ENCODE measurements at regions not wholly inside any gene's neighbourhood (a gene's known extent, or its start where the extent isn't known, plus 50 kb on each side); places are given as distances from the start of the nearest gene placed in this dataset.
"Not testable (repeated sequence)": the region's sequence is repeated elsewhere in the genome, so short reads cannot be mapped to it uniquely, and the experiment has no call there.

DNA sequence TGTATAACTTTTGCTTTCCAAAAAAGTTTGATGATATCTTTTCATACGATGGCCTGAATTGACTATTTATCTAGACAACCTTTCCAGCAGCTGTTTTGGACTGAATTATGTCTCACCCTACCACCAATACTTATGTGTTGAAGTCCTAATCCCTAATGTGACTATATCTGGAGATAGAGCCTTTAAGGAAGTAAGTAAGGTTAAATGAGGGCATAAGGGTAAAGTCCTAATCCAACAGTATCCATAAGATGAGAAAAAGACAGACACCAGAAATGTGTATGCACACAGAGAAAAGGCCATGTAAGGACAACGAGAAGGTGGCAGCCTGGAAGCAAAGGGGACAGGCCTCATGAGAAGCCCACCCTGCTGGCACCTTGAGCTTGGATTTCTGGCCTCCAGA is 86.6 kb upstream of the PPARGC1A start:
- H3K27me3 ChIP-seq (ENCODE audit: control insufficient read depth, insufficient read depth, low read length) = no peaks in the 10 kb centered on the region
- H3K4me3 ChIP-seq (ENCODE audit: low read length) = no peak overlapping the region
- H3K4me1 ChIP-seq (ENCODE audit: control insufficient read depth, insufficient read depth, low read length) = peaks cover 4% of the 10 kb centered on the region
- H3K36me3 ChIP-seq (ENCODE audit: control insufficient read depth, insufficient read depth, low read length) = no peaks in the 10 kb centered on the region
- H3K9me3 ChIP-seq (ENCODE audit: control insufficient read depth, low read length) = no peaks in the 10 kb centered on the region
- no peak overlapping the region for H3K9ac ChIP-seq (ENCODE audit: low read length)

DNA sequence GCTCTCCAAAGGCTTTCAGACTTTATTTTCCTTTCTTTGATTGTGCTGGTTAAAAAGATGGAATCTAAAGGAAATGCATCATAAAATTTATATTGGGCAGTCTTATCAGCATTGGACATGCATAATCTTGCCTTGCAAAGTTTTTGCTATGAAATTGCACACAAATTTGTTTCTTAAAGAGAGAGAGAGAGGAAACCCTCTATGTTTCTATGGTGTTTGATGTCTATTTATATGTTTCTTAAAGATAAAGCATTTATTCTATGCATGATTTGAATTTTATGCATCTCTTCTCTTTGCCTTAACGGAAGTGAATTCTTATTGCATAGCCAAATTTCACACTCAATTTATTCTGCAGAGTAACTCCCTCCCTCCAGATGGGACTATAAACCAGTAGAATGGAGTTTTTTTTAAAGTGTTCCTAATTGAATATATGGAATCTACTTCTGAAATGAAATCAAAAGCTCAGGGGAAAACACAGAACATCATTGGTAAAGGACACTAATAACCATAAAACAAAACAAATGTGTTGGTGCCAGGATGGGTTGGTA is 83.5 kb upstream of the PPARGC1A start:
- Histone ChIP-seq H3K27me3 (ENCODE audit: control insufficient read depth, insufficient read depth, low read length) (no peaks in the 10 kb centered on the region), H3K4me3 (ENCODE audit: low read length) (no peak overlapping the region), H3K4me1 (ENCODE audit: control insufficient read depth, insufficient read depth, low read length) (peaks cover 4% of the 10 kb centered on the region), H3K9ac (ENCODE audit: low read length) (no peak overlapping the region), H3K9me3 (ENCODE audit: control insufficient read depth, low read length) (no peaks in the 10 kb centered on the region), H3K36me3 (ENCODE audit: control insufficient read depth, insufficient read depth, low read length) (no peaks in the 10 kb centered on the region)

DNA sequence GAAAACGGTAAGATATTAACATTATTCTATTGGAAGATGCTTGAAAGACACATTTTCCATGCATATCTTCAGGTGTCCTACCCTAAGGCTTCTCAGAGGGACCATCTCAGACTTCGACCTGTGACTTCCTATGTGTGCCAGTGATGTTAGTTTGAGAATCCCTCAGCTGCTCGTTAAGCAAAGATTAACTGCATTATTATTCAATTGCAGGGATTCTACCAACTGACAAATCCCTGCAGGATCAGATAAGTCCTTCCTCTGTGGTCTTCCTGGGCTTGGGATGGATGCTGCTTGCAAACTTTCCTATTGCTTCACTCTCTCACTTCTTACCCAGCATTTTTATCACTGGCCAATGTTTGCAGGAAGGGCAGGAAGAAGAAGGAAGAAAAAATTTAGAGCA is 83.0 kb upstream of the PPARGC1A start:
- Histone ChIP-seq H3K36me3 (ENCODE audit: control insufficient read depth, insufficient read depth, low read length) (no peaks in the 10 kb centered on the region), H3K9me3 (ENCODE audit: control insufficient read depth, low read length) (no peaks in the 10 kb centered on the region), H3K4me3 (ENCODE audit: low read length) (no peak overlapping the region), H3K27me3 (ENCODE audit: control insufficient read depth, insufficient read depth, low read length) (no peaks in the 10 kb centered on the region), H3K9ac (ENCODE audit: low read length) (no peak overlapping the region), H3K4me1 (ENCODE audit: control insufficient read depth, insufficient read depth, low read length) (peaks cover 4% of the 10 kb centered on the region)

DNA sequence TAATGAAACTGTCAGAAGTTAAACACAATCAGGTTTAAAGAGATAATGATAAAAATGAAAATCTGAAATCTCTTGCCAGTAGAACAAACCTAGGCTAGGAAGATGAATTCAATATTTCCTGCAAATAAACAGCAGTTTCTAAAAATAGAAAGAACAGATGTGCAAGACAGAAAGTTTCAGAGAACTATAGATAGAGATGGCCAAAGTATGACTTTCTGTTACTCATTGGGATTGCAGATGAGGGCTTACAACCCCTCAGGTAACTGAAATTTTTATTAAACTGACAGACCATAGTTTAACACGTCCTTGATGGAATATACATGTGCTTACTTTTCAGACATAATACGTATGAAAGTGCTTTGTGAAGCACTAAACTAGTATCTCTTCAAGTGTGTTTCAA is 82.3 kb upstream of the PPARGC1A start:
- peaks cover 4% of the 10 kb centered on the region for H3K4me1 ChIP-seq (ENCODE audit: control insufficient read depth, insufficient read depth, low read length)
- H3K36me3 ChIP-seq (ENCODE audit: control insufficient read depth, insufficient read depth, low read length) = no peaks in the 10 kb centered on the region
- no peaks in the 10 kb centered on the region for H3K27me3 ChIP-seq (ENCODE audit: control insufficient read depth, insufficient read depth, low read length)
- H3K9ac ChIP-seq (ENCODE audit: low read length) = no peak overlapping the region
- no peak overlapping the region for H3K4me3 ChIP-seq (ENCODE audit: low read length)
- H3K9me3 ChIP-seq (ENCODE audit: control insufficient read depth, low read length) = no peaks in the 10 kb centered on the region

DNA sequence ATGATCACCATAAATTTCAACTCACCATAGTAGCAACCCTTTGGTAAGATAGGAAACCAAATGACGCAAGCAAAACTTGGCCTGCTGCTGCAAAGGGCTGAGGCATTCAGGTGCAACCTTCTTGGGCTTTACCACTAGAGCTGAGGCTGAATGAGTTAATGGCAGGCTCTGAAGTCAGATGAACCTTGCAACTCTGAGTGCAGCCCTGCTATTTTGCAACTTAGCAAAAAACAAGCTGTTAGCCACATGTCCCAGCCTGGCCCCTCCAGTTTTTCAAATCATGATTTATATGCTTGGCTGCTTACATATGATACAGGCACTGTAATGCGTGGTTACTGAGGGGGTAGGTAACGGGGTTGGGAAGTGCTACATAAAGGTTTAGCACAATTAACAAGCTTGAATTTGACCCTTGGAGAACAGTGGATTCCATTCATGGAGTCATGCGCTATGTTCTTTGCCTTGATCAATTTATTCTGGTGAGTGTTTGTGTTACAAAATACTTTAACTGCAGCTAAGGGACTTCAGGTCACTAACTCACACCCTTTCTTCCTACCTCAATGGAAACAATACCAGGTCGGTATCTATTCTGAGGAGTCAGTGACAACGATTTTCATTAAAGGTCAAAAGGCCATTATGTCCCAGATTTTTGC is 80.5 kb upstream of the PPARGC1A start:
- Histone ChIP-seq H3K9me3 (ENCODE audit: control insufficient read depth, low read length) (no peaks in the 10 kb centered on the region), H3K4me1 (ENCODE audit: control insufficient read depth, insufficient read depth, low read length) (no peaks in the 10 kb centered on the region)

DNA sequence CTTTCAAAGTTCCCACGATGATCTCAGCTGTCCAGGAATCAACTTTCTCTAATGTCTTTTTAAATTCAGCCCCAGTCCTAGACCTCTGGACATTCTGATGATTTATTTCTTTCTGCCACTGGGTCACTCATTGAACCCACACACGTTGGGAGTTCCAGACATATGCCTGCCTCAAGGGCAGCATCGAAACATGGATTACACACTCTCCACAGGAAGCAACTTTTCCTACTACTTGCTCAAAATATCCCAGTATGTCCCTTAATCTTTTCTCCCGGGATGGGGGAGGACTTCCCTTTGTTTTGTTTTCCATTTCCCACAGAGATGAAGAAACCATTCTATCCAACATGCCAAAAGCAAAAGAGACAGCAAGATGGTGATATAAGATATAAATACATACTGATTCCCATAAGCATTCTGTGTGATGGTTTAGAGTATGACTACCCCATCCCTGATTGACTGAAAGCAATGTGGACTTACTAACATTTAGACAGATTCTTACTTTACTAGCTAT is 79.8 kb upstream of the PPARGC1A start:
- H3K4me3 ChIP-seq (ENCODE audit: low read length) = no peak overlapping the region
- H3K36me3 ChIP-seq (ENCODE audit: control insufficient read depth, insufficient read depth, low read length) = no peaks in the 10 kb centered on the region

More for the DNA sequence above, 80.5 kb upstream of the PPARGC1A start:
- Histone ChIP-seq H3K36me3 (ENCODE audit: control insufficient read depth, insufficient read depth, low read length) (no peaks in the 10 kb centered on the region), H3K27me3 (ENCODE audit: control insufficient read depth, insufficient read depth, low read length) (no peaks in the 10 kb centered on the region), H3K4me3 (ENCODE audit: low read length) (no peak overlapping the region), H3K9ac (ENCODE audit: low read length) (no peak overlapping the region)

DNA sequence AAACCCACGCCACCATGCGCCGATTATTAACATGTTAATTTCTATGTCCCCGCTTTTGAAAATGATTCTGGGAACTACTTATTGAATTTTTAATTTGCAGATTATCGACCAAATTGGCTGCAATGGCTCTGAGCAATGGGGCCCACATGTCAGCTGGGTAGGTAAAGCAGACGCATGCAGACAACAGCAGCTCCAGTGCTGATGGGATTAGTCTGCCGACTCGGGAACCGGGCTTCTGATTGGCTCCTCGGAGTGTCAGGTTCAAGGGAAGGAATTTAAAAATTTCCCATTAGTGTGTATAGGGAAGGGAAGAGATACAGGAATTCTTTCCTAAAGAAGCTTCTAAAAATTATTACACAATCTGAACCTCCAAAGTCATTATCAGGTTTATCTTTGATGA is 77.4 kb upstream of the PPARGC1A start:
- H3K27me3 ChIP-seq (ENCODE audit: control insufficient read depth, insufficient read depth, low read length) = no peaks in the 10 kb centered on the region
- H3K4me3 ChIP-seq (ENCODE audit: low read length) = no peak overlapping the region
- H3K9me3 ChIP-seq (ENCODE audit: control insufficient read depth, low read length) = no peaks in the 10 kb centered on the region
- H3K4me1 ChIP-seq (ENCODE audit: control insufficient read depth, insufficient read depth, low read length) = no peaks in the 10 kb centered on the region
- no peak overlapping the region for H3K9ac ChIP-seq (ENCODE audit: low read length)
- no peaks in the 10 kb centered on the region for H3K36me3 ChIP-seq (ENCODE audit: control insufficient read depth, insufficient read depth, low read length)

More for the DNA sequence above, 79.8 kb upstream of the PPARGC1A start:
- Histone ChIP-seq H3K9me3 (ENCODE audit: control insufficient read depth, low read length) (no peaks in the 10 kb centered on the region), H3K4me1 (ENCODE audit: control insufficient read depth, insufficient read depth, low read length) (no peaks in the 10 kb centered on the region), H3K9ac (ENCODE audit: low read length) (no peak overlapping the region), H3K27me3 (ENCODE audit: control insufficient read depth, insufficient read depth, low read length) (no peaks in the 10 kb centered on the region)

DNA sequence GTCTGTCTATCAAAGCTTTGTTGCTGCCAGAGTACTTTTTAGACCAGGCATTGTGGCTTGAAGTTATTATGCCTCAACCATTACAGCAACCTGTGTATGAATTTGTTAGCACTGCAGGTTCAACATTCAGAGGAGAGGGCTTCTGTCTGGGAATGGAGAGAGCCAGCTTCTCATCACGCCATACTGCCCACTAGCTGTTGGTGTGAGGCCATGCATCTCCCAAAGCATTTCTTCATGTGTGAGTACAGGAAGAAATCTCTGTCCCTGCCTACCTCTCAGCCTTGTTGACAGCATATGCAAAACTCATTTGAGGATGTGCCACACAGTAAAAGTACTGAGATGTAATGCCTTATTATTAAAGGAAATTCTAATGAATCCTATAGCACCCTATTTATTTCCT is 76.9 kb upstream of the PPARGC1A start:
- Histone ChIP-seq H3K4me3 (ENCODE audit: low read length) (no peak overlapping the region), H3K9ac (ENCODE audit: low read length) (no peak overlapping the region), H3K27me3 (ENCODE audit: control insufficient read depth, insufficient read depth, low read length) (no peaks in the 10 kb centered on the region), H3K9me3 (ENCODE audit: control insufficient read depth, low read length) (no peaks in the 10 kb centered on the region), H3K36me3 (ENCODE audit: control insufficient read depth, insufficient read depth, low read length) (no peaks in the 10 kb centered on the region), H3K4me1 (ENCODE audit: control insufficient read depth, insufficient read depth, low read length) (no peaks in the 10 kb centered on the region)

DNA sequence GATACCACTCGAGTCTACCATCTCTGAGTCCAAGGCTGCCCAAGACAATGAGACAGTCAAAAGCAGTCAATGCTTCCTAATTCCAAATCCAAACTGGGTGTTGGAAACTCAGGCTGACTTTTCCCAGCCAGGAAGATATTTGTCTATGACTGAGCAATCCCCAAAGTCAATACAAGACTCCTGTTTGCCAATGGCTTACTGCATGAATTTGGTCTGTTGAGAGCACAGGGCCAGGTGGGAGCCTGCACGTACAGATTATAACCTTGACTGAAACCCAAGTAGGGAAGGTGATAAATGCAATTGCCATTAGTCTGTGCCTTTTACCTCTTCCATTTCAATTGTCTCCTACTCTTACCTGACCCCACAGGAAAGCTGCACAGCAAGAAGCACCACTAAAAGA is 72.6 kb upstream of the PPARGC1A start:
- Histone ChIP-seq H3K9me3 (ENCODE audit: control insufficient read depth, low read length) (no peaks in the 10 kb centered on the region), H3K36me3 (ENCODE audit: control insufficient read depth, insufficient read depth, low read length) (no peaks in the 10 kb centered on the region), H3K4me3 (ENCODE audit: low read length) (no peak overlapping the region), H3K27me3 (ENCODE audit: control insufficient read depth, insufficient read depth, low read length) (no peaks in the 10 kb centered on the region), H3K9ac (ENCODE audit: low read length) (no peak overlapping the region), H3K4me1 (ENCODE audit: control insufficient read depth, insufficient read depth, low read length) (peaks cover 9% of the 10 kb centered on the region)

DNA sequence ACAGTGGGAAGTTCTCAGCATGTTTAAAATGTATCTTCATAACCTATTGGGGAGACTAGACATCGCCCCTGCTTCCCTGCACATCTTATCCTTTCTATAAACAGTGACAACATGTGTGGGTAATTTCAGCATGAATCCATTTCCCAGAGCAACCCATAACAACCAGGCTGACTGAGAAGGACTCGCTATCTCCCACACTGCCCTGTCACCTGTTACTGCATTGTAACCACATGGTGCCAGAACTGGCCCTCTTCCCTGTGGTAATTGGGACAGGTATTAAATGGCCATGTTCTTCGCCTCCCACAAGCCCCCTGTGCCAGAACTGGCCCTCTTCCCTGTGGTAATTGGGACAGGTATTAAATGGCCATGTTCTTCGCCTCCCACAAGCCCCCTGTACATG is 71.5 kb upstream of the PPARGC1A start:
- not testable (repeated sequence) for H3K27me3 ChIP-seq (ENCODE audit: control insufficient read depth, insufficient read depth, low read length); H3K36me3 ChIP-seq (ENCODE audit: control insufficient read depth, insufficient read depth, low read length); H3K4me1 ChIP-seq (ENCODE audit: control insufficient read depth, insufficient read depth, low read length); H3K9ac ChIP-seq (ENCODE audit: low read length); H3K4me3 ChIP-seq (ENCODE audit: low read length); H3K9me3 ChIP-seq (ENCODE audit: control insufficient read depth, low read length)

DNA sequence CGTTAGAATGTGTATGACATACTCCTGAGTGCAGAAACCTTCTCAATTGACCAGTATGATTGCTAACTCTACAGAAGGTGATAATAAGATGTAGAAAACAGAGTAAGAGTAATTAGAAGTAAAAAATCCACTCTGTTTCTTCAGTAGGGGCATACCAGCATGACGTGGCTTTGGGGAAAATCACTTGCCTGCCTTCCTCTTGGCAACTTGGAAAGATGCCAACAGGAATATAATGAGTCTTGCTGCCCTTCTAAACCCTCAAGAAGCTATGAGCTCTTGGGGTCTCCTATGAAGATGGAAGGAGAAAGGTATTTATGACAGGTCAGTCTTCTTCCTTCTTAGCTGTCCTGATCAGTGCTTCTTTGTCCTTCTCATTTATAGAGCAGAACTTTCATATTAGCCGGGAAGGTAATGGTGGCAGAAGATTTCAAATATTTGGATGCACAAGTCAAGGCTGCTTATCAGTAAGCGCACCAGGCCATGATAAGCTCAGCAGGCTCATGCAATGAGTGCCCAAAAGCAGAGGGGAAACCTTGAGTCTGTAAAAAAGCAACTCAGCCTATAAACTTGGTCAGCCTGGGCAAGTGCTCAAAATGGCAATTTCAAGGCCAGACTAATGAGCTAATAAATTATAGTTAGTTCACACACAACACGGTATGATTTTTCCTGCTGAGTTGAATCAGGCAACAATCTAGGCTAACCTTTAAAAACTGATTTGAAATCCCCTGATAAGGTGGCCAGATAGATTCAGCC is 69.7 kb upstream of the PPARGC1A start:
- Histone ChIP-seq H3K4me3 (ENCODE audit: low read length) (no peak overlapping the region), H3K36me3 (ENCODE audit: control insufficient read depth, insufficient read depth, low read length) (no peaks in the 10 kb centered on the region), H3K9ac (ENCODE audit: low read length) (no peak overlapping the region), H3K27me3 (ENCODE audit: control insufficient read depth, insufficient read depth, low read length) (no peaks in the 10 kb centered on the region), H3K4me1 (ENCODE audit: control insufficient read depth, insufficient read depth, low read length) (peaks cover 9% of the 10 kb centered on the region), H3K9me3 (ENCODE audit: control insufficient read depth, low read length) (no peaks in the 10 kb centered on the region)

DNA sequence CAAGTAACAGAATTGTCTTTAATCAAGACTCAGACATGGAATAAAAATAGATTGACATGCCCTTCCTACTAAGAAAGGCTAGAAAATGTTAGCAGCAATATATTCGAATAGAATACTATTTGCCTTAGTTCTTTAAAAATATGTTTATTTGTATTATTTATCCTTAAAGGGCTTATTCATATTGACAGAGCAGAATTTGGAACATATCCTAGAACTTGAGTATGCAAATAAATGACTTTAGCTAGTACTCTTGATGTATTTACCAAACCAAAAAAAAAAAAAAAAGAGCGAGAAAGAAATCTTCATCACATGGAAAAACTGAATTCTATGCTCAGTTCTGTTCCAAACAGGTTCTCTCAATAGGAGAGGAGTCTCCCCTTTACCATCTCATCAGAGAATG is 68.9 kb upstream of the PPARGC1A start:
- peaks cover 9% of the 10 kb centered on the region for H3K4me1 ChIP-seq (ENCODE audit: control insufficient read depth, insufficient read depth, low read length)
- no peaks in the 10 kb centered on the region for H3K9me3 ChIP-seq (ENCODE audit: control insufficient read depth, low read length)
- no peaks in the 10 kb centered on the region for H3K27me3 ChIP-seq (ENCODE audit: control insufficient read depth, insufficient read depth, low read length)
- H3K9ac ChIP-seq (ENCODE audit: low read length) = no peak overlapping the region
- no peaks in the 10 kb centered on the region for H3K36me3 ChIP-seq (ENCODE audit: control insufficient read depth, insufficient read depth, low read length)
- H3K4me3 ChIP-seq (ENCODE audit: low read length) = no peak overlapping the region

All from mucosa of stomach (tissue), 1 donor.